Activated B cell treated with CpG ODN at 0.5 μM for 24 hours (primary cell): ENCODE measurements at regions not wholly inside any gene's neighbourhood (a gene's known extent, or its start where the extent isn't known, plus 50 kb on each side); places are given as distances from the start of the nearest gene placed in this dataset.

Experiments used
- ATAC-seq: fragments of 200-7000 bp; cut with Tn5 transposase; one replicate; pipeline ENCODE4 v1.10.0; 2021; ENCODE audit warnings: low read depth, mild to moderate bottlenecking, moderate library complexity
- CTCF ChIA-PET: fragments of 350-600 bp; sonication (Branson Sonifier 250); formaldehyde crosslinking; loops from one replicate; lab custom pipeline; 2021; ENCODE audit warnings: antibody characterized with exemption; lab: Charles Lee
- POLR2A ChIA-PET: fragments of 350-600 bp; sonication (Branson Sonifier 250); formaldehyde crosslinking; loops from one replicate; lab custom pipeline; 2021; ENCODE audit warnings: antibody characterized with exemption; lab: Charles Lee
- DNase-seq: peaks from one replicate; pipeline ENCODE4 v3.0.0; 2022
- H3K27ac Mint-ChIP-seq: one replicate; pipeline ENCODE4 v1.8.0; 2020; ENCODE audit warnings: mixed read lengths
- H3K27me3 Mint-ChIP-seq: one replicate; pipeline ENCODE4 v1.8.0; 2021; ENCODE audit warnings: mixed read lengths
- H3K36me3 Mint-ChIP-seq: one replicate; pipeline ENCODE4 v1.8.0; 2021; ENCODE audit warnings: low read depth, mixed read lengths
- H3K4me1 Mint-ChIP-seq: one replicate; pipeline ENCODE4 v1.8.0; 2021; ENCODE audit warnings: mixed read lengths
- H3K4me3 Mint-ChIP-seq: one replicate; pipeline ENCODE4 v1.8.0; 2020; ENCODE audit warnings: mild to moderate bottlenecking, mixed read lengths
- H3K9me3 Mint-ChIP-seq: one replicate; pipeline ENCODE4 v1.8.0; 2020; ENCODE audit warnings: mixed read lengths
- intact Hi-C: fragments of 100-400 bp; cut with micrococcal nuclease; formaldehyde crosslinking; loops from one replicate; pipeline ENCODE4 v1.15.1; 2024
- TF ChIP-seq, protein P1 (sequence below): fragments of 200-600 bp; IDR thresholded peaks from one replicate; pipeline ENCODE4 v1.8.0; 2022; ENCODE audit warnings: antibody characterized with exemption, mild to moderate bottlenecking

GRCh38 chr2:216574046-216574445 lies 59.2 kb upstream of the IGFBP2 start:
- H3K9me3 Mint-ChIP-seq = peaks cover 5% of the 10 kb centered on the region
- no peak overlapping the region for H3K4me3 Mint-ChIP-seq
- H3K27ac Mint-ChIP-seq = no peak overlapping the region
- ChIA-PET POLR2A (no interaction called here), CTCF (interaction anchor here (1.2 kb wide), 1 partner anchor 21 kb away, joined by 3 read pairs; no protein-coding TSS in a partner anchor)
- H3K4me1 Mint-ChIP-seq = no peaks in the 10 kb centered on the region
- no peaks in the 10 kb centered on the region for H3K36me3 Mint-ChIP-seq
- H3K27me3 Mint-ChIP-seq = peaks cover 20% of the 10 kb centered on the region
- intact Hi-C loops = no loop called here
- DNase-seq (no peak), ATAC-seq (no peak)
- TF ChIP-seq, protein P1, sequence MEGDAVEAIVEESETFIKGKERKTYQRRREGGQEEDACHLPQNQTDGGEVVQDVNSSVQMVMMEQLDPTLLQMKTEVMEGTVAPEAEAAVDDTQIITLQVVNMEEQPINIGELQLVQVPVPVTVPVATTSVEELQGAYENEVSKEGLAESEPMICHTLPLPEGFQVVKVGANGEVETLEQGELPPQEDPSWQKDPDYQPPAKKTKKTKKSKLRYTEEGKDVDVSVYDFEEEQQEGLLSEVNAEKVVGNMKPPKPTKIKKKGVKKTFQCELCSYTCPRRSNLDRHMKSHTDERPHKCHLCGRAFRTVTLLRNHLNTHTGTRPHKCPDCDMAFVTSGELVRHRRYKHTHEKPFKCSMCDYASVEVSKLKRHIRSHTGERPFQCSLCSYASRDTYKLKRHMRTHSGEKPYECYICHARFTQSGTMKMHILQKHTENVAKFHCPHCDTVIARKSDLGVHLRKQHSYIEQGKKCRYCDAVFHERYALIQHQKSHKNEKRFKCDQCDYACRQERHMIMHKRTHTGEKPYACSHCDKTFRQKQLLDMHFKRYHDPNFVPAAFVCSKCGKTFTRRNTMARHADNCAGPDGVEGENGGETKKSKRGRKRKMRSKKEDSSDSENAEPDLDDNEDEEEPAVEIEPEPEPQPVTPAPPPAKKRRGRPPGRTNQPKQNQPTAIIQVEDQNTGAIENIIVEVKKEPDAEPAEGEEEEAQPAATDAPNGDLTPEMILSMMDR = no peak

DNA sequence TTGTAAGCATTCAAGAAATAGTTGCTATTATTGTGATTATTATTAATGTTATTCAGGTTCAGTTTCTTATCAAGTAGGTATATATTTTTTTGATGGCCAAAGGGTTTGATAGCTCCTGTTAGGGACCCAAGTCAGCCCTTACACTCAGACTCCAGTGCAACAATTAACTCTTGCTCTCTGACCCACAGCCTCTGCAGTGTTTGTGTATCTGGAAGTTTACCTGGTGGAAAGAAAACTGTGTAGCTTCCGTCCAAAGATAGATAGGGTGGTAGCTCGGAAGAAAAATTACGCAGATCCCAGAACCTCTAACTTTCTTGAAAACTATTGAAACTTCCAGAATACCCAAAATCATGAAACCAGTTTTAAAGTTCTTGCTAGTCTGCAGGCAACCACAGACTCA lies 58.6 kb upstream of the IGFBP2 start:
- no peaks in the 10 kb centered on the region for H3K4me1 Mint-ChIP-seq
- CTCF ChIA-PET = interaction anchor here (1.2 kb wide), 1 partner anchor 20 kb away, joined by 3 read pairs; no protein-coding TSS in a partner anchor
- no peak overlapping the region for H3K4me3 Mint-ChIP-seq
- peaks cover 5% of the 10 kb centered on the region for H3K9me3 Mint-ChIP-seq
- intact Hi-C loops = no loop called here
- H3K36me3 Mint-ChIP-seq = no peaks in the 10 kb centered on the region
- peaks cover 20% of the 10 kb centered on the region for H3K27me3 Mint-ChIP-seq
- ATAC-seq = no peak
- DNase-seq = no peak
- POLR2A ChIA-PET = no interaction called here
- no peak overlapping the region for H3K27ac Mint-ChIP-seq
- TF ChIP-seq, protein P1 = no peak

GRCh38 chr2:216575465-216575864 lies 57.8 kb upstream of the IGFBP2 start:
- ChIA-PET CTCF (interaction anchor here (1.2 kb wide), 1 partner anchor 19 kb away, joined by 3 read pairs; no protein-coding TSS in a partner anchor), POLR2A (no interaction called here)
- no peak overlapping the region for H3K4me3 Mint-ChIP-seq

DNA sequence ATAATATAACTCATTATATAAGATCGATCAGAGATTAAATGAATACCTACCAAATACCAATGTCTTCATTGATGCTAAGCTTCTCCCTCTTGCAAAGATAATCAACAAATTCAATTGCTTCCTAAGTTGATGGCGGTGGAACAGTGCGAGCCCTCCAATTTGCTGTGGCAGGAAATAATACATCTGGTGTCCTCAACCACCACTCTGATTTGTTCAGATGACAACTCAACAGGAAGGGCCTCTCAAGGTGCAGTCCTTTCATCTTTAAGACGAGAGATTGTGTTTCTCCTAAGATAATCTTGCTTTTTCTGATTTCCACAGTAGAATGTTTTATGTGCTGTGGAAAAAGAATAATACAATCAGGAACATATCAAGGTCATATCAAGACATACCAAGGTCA lies 56.6 kb upstream of the IGFBP2 start:
- no peaks in the 10 kb centered on the region for H3K4me1 Mint-ChIP-seq

More at GRCh38 chr2:216575465-216575864, 57.8 kb upstream of the IGFBP2 start:
- peaks cover 5% of the 10 kb centered on the region for H3K9me3 Mint-ChIP-seq
- no peak for ATAC-seq
- H3K27ac Mint-ChIP-seq = no peak overlapping the region
- TF ChIP-seq, protein P1 = no peak
- no peaks in the 10 kb centered on the region for H3K36me3 Mint-ChIP-seq
- intact Hi-C loops = no loop called here
- H3K27me3 Mint-ChIP-seq = peaks cover 20% of the 10 kb centered on the region
- no peak for DNase-seq
- no peaks in the 10 kb centered on the region for H3K4me1 Mint-ChIP-seq

GRCh38 chr2:216578325-216578724 lies 54.9 kb upstream of the IGFBP2 start:
- H3K27me3 Mint-ChIP-seq = peaks cover 26% of the 10 kb centered on the region
- no peaks in the 10 kb centered on the region for H3K36me3 Mint-ChIP-seq
- ChIA-PET POLR2A (no interaction called here), CTCF (no interaction called here)
- no peaks in the 10 kb centered on the region for H3K9me3 Mint-ChIP-seq
- DNase-seq = no peak
- H3K4me3 Mint-ChIP-seq = no peak overlapping the region
- TF ChIP-seq, protein P1 = no peak
- no peak overlapping the region for H3K27ac Mint-ChIP-seq
- intact Hi-C loops = no loop called here
- H3K4me1 Mint-ChIP-seq = no peaks in the 10 kb centered on the region
- ATAC-seq = no peak

More for the DNA sequence above, 56.6 kb upstream of the IGFBP2 start:
- no peaks in the 10 kb centered on the region for H3K36me3 Mint-ChIP-seq
- CTCF ChIA-PET = no interaction called here
- intact Hi-C loops = no loop called here
- no peak overlapping the region for H3K27ac Mint-ChIP-seq
- no peak overlapping the region for H3K4me3 Mint-ChIP-seq
- DNase-seq = no peak
- ATAC-seq = no peak
- POLR2A ChIA-PET = no interaction called here
- TF ChIP-seq, protein P1 = no peak
- H3K9me3 Mint-ChIP-seq = no peaks in the 10 kb centered on the region
- H3K27me3 Mint-ChIP-seq = peaks cover 22% of the 10 kb centered on the region
